ENCODE measurements at regions not wholly inside any gene's neighbourhood (a gene's known extent, or its start where the extent isn't known, plus 50 kb on each side); places are given as distances from the start of the nearest gene placed in this dataset.
"Not testable (repeated sequence)": the region's sequence is repeated elsewhere in the genome, so short reads cannot be mapped to it uniquely, and the experiment has no call there.

- no peak for DNase-seq (ENCODE audit: low read depth)
These were observed 332.6 kb upstream of the CHORDC1 start for GRCh38 chr11:90555477-90555876.

GRCh38 chr11:90542092-90542491 lies 319.2 kb upstream of the CHORDC1 start:
- no peak for DNase-seq (ENCODE audit: low read depth)

GRCh38 chr11:90536301-90536700 lies 313.5 kb upstream of the CHORDC1 start:
- DNase-seq (ENCODE audit: low read depth), result no peak

- DNase-seq (ENCODE audit: low read depth), result no peak
These were observed 309.3 kb upstream of the CHORDC1 start for GRCh38 chr11:90532125-90532524.

GRCh38 chr11:90531001-90531400 lies 308.2 kb upstream of the CHORDC1 start:
- no peak for DNase-seq (ENCODE audit: low read depth)

- no peak for DNase-seq (ENCODE audit: low read depth)
These were observed 303.1 kb upstream of the CHORDC1 start for GRCh38 chr11:90525962-90526361.

GRCh38 chr11:90512846-90513245 lies 290.0 kb upstream of the CHORDC1 start:
- no peak for DNase-seq (ENCODE audit: low read depth)

- no peak for DNase-seq (ENCODE audit: low read depth)
These were observed 288.0 kb upstream of the CHORDC1 start for GRCh38 chr11:90510839-90511238.

GRCh38 chr11:90500922-90501568 lies 278.2 kb upstream of the CHORDC1 start:
- DNase-seq (ENCODE audit: low read depth), result no peak

- no peak for DNase-seq (ENCODE audit: low read depth)
These were observed 273.9 kb upstream of the CHORDC1 start for GRCh38 chr11:90496722-90497121.

GRCh38 chr11:90493379-90493778 lies 270.5 kb upstream of the CHORDC1 start:
- no peak for DNase-seq (ENCODE audit: low read depth)

GRCh38 chr11:90491466-90491865 lies 268.6 kb upstream of the CHORDC1 start:
- no peak for DNase-seq (ENCODE audit: low read depth)

- no peak for DNase-seq (ENCODE audit: low read depth)
These were observed 253.7 kb upstream of the CHORDC1 start for GRCh38 chr11:90476442-90477007.

- DNase-seq (ENCODE audit: low read depth), result no peak
These were observed 246.1 kb upstream of the CHORDC1 start for GRCh38 chr11:90468923-90469322.

- DNase-seq (ENCODE audit: low read depth), result no peak
These were observed 242.7 kb upstream of the CHORDC1 start for GRCh38 chr11:90465553-90465952.

- not testable (repeated sequence) for DNase-seq (ENCODE audit: low read depth)
These were observed 232.6 kb upstream of the CHORDC1 start for GRCh38 chr11:90455347-90455920.

GRCh38 chr11:90453525-90453924 lies 230.7 kb upstream of the CHORDC1 start:
- DNase-seq (ENCODE audit: low read depth), result no peak

- DNase-seq (ENCODE audit: low read depth), result no peak
These were observed 226.8 kb upstream of the CHORDC1 start for GRCh38 chr11:90449606-90450005.

- DNase-seq (ENCODE audit: low read depth), result no peak
These were observed 225.4 kb upstream of the CHORDC1 start for GRCh38 chr11:90448256-90448655.

- DNase-seq (ENCODE audit: low read depth), result no peak
These were observed 224.8 kb upstream of the CHORDC1 start for GRCh38 chr11:90447618-90448017.

GRCh38 chr11:90446207-90446606 lies 223.4 kb upstream of the CHORDC1 start:
- no peak for DNase-seq (ENCODE audit: low read depth)

GRCh38 chr11:90438069-90438468 lies 215.2 kb upstream of the CHORDC1 start:
- no peak for DNase-seq (ENCODE audit: low read depth)

GRCh38 chr11:90434858-90435257 lies 212.0 kb upstream of the CHORDC1 start:
- no peak for DNase-seq (ENCODE audit: low read depth)

GRCh38 chr11:90428836-90429235 lies 206.0 kb upstream of the CHORDC1 start:
- DNase-seq (ENCODE audit: low read depth), result no peak
